Adipose tissue (tissue), 3 donors: ENCODE measurements at regions not wholly inside any gene's neighbourhood (a gene's known extent, or its start where the extent isn't known, plus 50 kb on each side); places are given as distances from the start of the nearest gene placed in this dataset.

Experiments used
- H3K27ac ChIP-seq: one replicate; pipeline ENCODE4 v1.5.1; 2013; ENCODE audit warnings: low read depth, low read length
- WGBS, 3 donors: extraction: QIAGEN DNeasy Blood & Tissue Kit; methylation state at CpG; one replicate each; pipeline ENCODE4 v1.1.7; 2013; 5-methylcytosine and 5-hydroxymethylcytosine counted together
- donor health status: healthy with polysubstance abuse.
- donor health status: Bipolar disorder and iron deficiency.
- donor health status: healthy.

DNA sequence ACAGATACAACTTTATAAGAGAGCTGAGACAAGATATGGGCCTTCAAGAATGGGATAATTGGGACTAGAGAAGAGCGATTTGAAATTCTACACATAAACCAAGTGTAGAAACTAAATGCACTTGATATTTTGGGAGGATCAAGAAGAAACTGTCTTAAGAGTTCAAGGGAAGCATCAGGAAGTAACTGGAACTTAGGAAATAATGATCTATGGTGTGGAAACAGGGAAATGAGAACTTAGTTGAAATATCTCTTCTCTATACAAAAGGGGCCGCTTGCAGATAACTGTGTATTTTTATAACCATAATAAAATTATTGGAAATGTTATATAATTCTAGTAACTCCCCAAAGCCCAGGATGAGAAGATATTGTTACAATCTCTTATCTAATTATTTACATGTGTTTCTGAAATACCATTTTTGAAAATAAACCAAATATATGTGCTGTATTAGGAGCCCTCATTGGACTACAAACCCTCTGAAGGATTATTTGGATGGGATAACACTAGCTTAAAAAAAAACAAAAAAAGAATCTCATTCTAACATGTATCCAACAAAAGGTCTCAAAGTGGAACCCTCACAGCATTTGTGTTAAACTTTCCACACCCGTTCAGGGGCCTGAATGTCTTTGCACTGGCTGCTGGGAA, 84.7 kb upstream of the FLRT2 start:
- WGBS, 3 donors = 65 to 91% (median 81%) methylated on average over 3 of the region's 3 CpGs
- no peak overlapping the region for H3K27ac ChIP-seq

GRCh38 chr14:85447883-85448282, 82.1 kb upstream of the FLRT2 start:
- 84 to 97% (median 93%) methylated on average over 2 of the region's 2 CpGs for WGBS, 3 donors
- H3K27ac ChIP-seq = no peak overlapping the region

- H3K27ac ChIP-seq = no peak overlapping the region
Observed at GRCh38 chr14:85451421-85451820, 78.5 kb upstream of the FLRT2 start.

- WGBS, 3 donors = 48 to 79% (median 72%) methylated on average over 2 of the region's 2 CpGs
- H3K27ac ChIP-seq = no peak overlapping the region
Observed at GRCh38 chr14:85453401-85454225, 76.3 kb upstream of the FLRT2 start.

DNA sequence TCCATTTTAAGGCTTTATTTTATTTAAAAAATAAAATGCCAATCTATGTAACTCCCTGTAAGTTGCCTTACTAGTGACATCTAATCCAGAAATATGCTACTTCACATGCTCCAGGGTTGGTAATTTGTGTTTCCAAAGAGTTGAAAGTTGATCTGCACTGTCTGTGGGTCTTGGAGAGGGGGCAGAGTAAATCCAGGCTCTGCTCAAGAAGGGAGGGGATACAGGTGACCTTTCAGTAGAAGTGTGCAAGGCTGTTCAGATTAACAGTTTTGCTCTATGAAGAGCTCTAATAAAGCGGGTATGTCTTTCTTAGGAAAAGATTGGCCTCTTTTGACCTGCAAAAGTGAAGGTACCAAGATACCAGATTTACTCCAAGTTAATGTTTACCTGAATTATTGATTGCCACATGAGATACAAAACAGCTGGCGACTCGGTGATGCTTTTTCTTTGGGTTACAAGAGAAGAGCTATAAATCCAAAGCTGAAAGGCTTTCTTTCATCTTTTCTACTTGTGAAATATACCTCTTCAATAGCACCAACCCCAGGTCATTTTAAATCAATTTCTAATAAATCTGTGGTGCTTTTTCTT, 75.6 kb upstream of the FLRT2 start:
- 26 to 96% (median 90%) methylated on average over 3 of the region's 3 CpGs for WGBS, 3 donors
- no peak overlapping the region for H3K27ac ChIP-seq

DNA sequence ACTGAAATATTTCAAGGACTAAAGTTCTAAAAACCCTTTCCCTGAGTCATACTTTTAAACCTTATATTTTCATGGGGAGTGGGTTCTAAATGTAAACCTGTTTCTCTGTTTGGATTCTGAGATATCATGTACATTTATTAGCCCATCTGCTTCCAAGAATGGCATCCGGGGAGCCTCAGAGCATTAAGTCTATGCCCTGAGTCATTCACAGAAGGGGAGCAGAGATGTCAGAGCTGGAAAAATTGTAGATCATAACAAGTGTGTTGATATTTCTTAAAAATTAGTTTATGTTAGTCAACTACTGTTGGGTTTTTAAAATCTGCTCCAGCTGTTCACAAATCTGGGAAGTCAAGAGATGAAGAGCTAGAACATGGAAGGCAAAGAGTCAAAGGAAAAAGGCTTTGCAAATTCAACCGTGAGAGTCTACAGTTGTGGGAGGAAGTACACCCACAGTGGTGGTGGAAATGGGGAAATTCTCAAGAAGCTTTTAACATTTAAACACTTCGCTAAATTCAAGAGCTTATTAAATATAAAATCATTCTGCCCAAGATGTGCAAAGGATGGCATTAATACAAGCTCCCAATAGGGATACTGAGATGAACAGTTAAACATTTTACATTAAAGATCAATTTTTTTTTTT, 70.5 kb upstream of the FLRT2 start:
- H3K27ac ChIP-seq = no peak overlapping the region
- 59 to 84% (median 71%) methylated on average over 3 of the region's 3 CpGs for WGBS, 3 donors

DNA sequence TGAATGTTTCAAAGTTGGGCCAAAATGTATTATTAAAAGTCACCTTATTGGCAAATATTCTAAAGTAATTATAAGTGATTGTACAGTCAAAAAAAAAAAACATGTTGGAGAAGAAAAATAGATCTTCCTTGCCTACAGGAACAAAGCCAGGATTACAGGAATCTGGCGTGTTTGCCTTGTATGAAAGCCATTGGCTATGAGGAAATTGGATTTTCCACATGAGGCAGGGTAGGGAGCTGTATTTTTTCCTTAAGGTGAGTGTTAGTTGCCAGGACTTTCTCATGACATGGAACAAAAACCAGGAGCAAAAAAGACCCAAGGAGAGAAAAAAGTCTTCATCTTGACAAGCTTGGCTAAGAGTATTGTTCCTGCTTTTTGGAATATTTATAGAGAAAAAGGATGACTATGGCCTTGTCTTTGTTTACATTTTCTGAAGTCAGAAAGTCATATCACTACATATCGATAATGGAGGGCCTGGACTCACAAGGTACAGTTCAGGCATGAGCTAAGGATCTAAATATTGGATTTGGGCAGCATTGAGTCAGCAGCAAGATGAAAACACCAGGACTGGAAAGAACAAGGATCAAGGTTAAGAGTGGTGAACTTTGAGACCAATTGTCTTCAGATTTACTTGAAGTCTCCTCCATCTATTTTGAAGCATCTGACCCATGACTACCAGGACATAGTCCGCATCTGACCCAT, 68.4 kb upstream of the FLRT2 start:
- no peak overlapping the region for H3K27ac ChIP-seq
- 57 to 78% (median 76%) methylated on average over 3 of the region's 3 CpGs for WGBS, 3 donors

DNA sequence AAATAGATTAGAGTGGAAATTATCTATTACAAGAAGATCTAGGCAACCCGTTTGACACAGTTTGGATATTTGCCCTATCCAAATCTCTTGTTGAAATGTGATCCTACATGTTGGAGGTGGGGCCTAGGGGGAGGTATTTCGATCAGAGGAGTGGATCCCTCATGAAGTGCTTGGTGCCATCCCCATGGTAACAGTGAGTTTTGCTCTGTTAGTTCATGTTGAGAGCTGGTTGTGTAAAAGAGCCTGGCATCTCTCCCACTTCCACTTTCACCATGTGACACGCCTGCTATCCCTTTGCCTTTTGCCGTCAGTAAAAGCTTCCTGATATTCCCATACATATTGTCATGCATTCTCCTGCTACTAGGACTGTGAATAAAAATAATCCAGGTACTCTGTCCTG, 66.4 kb upstream of the FLRT2 start:
- 40 to 62% (median 51%) methylated on average over 4 of the region's 4 CpGs for WGBS, 3 donors
- no peak overlapping the region for H3K27ac ChIP-seq

DNA sequence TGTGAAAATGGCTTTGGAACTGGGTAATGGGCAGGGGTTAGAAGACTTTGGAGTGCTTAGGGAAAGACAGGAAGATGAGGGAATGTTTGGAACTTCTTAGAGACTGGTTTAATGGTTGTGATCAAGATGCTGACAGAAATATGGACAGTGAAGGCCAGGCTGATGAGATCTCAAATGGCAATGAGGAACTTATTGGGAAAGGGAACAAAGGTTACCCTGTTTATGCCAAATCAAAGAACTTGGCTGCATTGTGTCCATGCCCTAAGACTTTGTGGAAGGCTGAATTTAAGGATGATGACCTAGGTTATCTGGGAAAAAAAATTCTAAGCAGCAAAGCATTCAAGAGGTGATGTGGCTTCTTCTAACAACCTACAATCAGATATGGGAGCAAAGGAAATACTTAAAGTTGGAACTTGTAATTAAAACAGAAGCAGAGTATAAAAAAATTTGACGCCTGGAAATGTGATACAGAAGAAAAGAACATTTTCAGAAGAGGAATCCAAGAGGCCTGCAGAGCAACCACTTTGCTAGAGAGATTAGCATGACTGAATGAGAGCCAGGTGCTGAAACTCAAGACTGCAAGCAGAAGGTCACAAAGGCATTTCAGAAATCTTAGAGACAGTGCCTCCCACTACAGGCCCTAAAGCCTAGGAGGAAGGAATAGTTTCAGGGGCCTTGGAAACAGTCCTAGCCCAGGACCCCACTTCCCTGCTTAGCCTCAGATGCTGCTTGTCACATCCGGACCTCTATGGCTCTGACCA, 65.6 kb upstream of the FLRT2 start:
- H3K27ac ChIP-seq = no peak overlapping the region
- 63 to 94% (median 90%) methylated on average over 2 of the region's 2 CpGs for WGBS, 3 donors

DNA sequence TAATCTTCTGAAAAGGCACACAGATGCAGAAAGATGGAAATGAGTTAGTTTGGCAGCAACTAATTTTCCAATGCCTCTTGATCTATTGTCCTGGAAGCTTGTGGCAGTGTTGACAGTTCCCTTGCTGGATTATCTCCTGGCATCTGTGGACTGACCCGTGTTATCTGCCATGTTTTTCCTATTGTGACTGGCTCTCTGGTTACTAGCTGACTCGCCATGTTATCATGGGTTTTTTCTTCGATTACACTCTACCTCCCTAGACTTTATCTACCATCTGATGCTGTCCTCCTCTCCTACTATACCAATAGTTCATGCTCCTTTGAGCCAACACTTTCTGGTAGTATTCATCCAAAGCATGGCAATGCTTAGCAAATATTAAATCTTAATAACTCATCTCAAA, 63.3 kb upstream of the FLRT2 start:
- H3K27ac ChIP-seq = no peak overlapping the region
- WGBS, 3 donors = 50 to 85% (median 82%) methylated on average over 3 of the region's 3 CpGs

GRCh38 chr14:85468816-85469215, 61.1 kb upstream of the FLRT2 start:
- no peak overlapping the region for H3K27ac ChIP-seq
- WGBS, 3 donors = 13 to 80% (median 51%) methylated on average over 2 of the region's 2 CpGs

- H3K27ac ChIP-seq = no peak overlapping the region
Observed at GRCh38 chr14:85471156-85471555, 58.8 kb upstream of the FLRT2 start.

- no peak overlapping the region for H3K27ac ChIP-seq
- 21 to 37% (median 37%) methylated on average over 4 of the region's 4 CpGs for WGBS, 3 donors
Observed at GRCh38 chr14:85471744-85472143, 58.2 kb upstream of the FLRT2 start.

DNA sequence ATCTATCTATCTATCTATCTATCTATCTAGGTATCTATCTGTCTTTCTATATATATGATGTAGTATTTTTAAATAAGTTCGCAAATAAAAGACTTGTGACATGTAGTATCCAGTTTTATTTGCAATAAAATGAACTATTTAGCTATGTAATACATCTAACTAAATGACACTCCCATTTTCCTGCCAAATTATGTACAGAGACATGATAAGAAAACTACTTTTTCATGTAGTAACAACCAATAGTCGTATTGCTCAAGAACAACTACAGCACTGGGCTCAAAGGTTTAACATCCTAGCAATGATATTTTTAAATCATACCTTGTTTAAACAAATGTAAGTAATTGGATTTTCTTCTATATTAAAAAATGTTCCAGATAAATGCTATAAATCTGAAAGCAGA, 55.5 kb upstream of the FLRT2 start:
- 52 to 80% (median 79%) methylated on average over 2 of the region's 2 CpGs for WGBS, 3 donors

GRCh38 chr14:85475113-85475512, 54.8 kb upstream of the FLRT2 start:
- H3K27ac ChIP-seq = no peak overlapping the region
- 14 to 46% (median 37%) methylated on average over 3 of the region's 3 CpGs for WGBS, 3 donors

More for the DNA sequence above, 55.5 kb upstream of the FLRT2 start:
- H3K27ac ChIP-seq = no peak overlapping the region

DNA sequence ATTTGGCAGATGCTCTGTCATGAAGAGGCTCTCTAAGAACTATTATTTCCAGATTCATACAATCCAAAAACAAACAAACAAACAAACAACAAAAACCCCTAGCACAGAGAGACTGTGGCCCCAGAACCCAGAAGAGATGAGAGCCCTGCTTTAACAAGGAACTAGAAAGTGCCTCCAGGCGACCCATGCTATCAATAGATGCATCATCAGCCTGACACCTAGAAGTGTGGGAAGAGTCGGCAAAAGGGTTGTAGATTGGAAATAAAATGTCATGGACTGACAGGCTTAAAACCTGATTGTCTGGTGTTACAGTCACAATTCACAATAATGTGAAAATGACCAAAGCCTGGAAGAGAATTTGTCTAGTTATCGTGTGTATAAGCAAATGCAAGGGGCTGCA, 50.6 kb upstream of the FLRT2 start:
- WGBS, 3 donors = 90 to 92% (median 91%) methylated on average over 3 of the region's 3 CpGs

DNA sequence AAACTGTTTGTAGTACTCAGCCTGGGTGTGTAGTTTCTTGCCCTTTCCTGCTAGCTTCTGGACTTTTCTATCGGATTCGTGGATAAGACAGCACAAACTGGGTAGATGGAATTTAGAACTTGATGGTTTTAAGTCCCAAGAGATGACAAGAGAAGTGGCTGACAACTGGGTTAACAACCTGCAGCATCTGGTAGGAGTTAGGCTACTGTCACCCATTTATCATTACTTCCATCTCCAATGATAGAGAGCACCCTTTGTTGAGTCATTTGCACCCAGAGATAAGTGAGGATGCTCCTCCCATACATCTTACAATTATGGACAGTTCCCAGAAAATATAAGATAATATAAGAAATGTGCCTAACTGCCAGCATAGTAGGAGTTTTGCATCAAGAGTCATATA, 50.2 kb upstream of the FLRT2 start:
- 85 to 91% (median 89%) methylated on average over 2 of the region's 2 CpGs for WGBS, 3 donors
- H3K27ac ChIP-seq = no peak overlapping the region

More for the DNA sequence above, 50.6 kb upstream of the FLRT2 start:
- H3K27ac ChIP-seq = no peak overlapping the region
